NCI-H128 (cell line): ENCODE measurements at regions not wholly inside any gene's neighbourhood (a gene's known extent, or its start where the extent isn't known, plus 50 kb on each side); places are given as distances from the start of the nearest gene placed in this dataset.
"Not testable (repeated sequence)": the region's sequence is repeated elsewhere in the genome, so short reads cannot be mapped to it uniquely, and the experiment has no call there.

Source experiments
- DNase-seq: peaks from one replicate; lab custom pipeline; 2025; ENCODE audit not compliant: unreplicated experiment; lab: John Stamatoyannopoulos, UW

GRCh38 chr9:30310711-30311110 is 2073.7 kb upstream of the ACO1 start:
- no peak for DNase-seq

GRCh38 chr9:30329431-30329830 is 2055.0 kb upstream of the ACO1 start:
- no peak for DNase-seq

GRCh38 chr9:30348904-30349303 is 2035.5 kb upstream of the ACO1 start:
- DNase-seq: no peak

GRCh38 chr9:30349526-30350513 is 2034.6 kb upstream of the ACO1 start:
- DNase-seq: no peak

GRCh38 chr9:30356221-30356620 is 2028.2 kb upstream of the ACO1 start:
- DNase-seq: no peak

- no peak for DNase-seq
Measured at GRCh38 chr9:30362373-30362772, 2022.1 kb upstream of the ACO1 start.

GRCh38 chr9:30366140-30366539 is 2018.3 kb upstream of the ACO1 start:
- DNase-seq: not testable (repeated sequence)

GRCh38 chr9:30382271-30382670 is 2002.2 kb upstream of the ACO1 start:
- DNase-seq: no peak

- no peak for DNase-seq
Measured at GRCh38 chr9:30410273-30410672, 1974.2 kb upstream of the ACO1 start.

GRCh38 chr9:30411571-30411970 is 1972.9 kb upstream of the ACO1 start:
- no peak for DNase-seq

GRCh38 chr9:30459156-30459555 is 1925.3 kb upstream of the ACO1 start:
- no peak for DNase-seq

- DNase-seq: no peak
Measured at GRCh38 chr9:30476826-30477225, 1907.6 kb upstream of the ACO1 start.

- DNase-seq: no peak
Measured at GRCh38 chr9:30478684-30479083, 1905.8 kb upstream of the ACO1 start.

GRCh38 chr9:30482499-30482898 is 1901.9 kb upstream of the ACO1 start:
- no peak for DNase-seq

GRCh38 chr9:30484690-30485089 is 1899.8 kb upstream of the ACO1 start:
- DNase-seq: no peak

- no peak for DNase-seq
Measured at GRCh38 chr9:30504502-30504905, 1879.9 kb upstream of the ACO1 start.

- DNase-seq: no peak
Measured at GRCh38 chr9:30505311-30505710, 1879.1 kb upstream of the ACO1 start.

- no peak for DNase-seq
Measured at GRCh38 chr9:30506749-30507148, 1877.7 kb upstream of the ACO1 start.

- DNase-seq: no peak
Measured at GRCh38 chr9:30507166-30507565, 1877.3 kb upstream of the ACO1 start.

- no peak for DNase-seq
Measured at GRCh38 chr9:30511666-30512065, 1872.8 kb upstream of the ACO1 start.

GRCh38 chr9:30519166-30519565 is 1865.3 kb upstream of the ACO1 start:
- no peak for DNase-seq

GRCh38 chr9:30519756-30520155 is 1864.7 kb upstream of the ACO1 start:
- no peak for DNase-seq

- no peak for DNase-seq
Measured at GRCh38 chr9:30522061-30522460, 1862.4 kb upstream of the ACO1 start.
